Peyer's patch (tissue), 4 donors: ENCODE measurements at regions not wholly inside any gene's neighbourhood (a gene's known extent, or its start where the extent isn't known, plus 50 kb on each side); places are given as distances from the start of the nearest gene placed in this dataset.
A peak's percentile ranks its signal among the peaks of the same experiment; 100 is the strongest.
"Not testable (repeated sequence)": the region's sequence is repeated elsewhere in the genome, so short reads cannot be mapped to it uniquely, and the experiment has no call there.

ENCODE experiments used
- POLR2A ChIP-seq, 2 donors: fragments of 450-650 bp; IDR thresholded peaks; one replicate each; pipeline ENCODE4 v1.5.1; 2017; ENCODE audit warnings: antibody characterized with exemption in 2 of 2, mild to moderate bottlenecking in 2 of 2, moderate library complexity in 2 of 2
- TF ChIP-seq, protein P1 (sequence below), 6 experiments: fragments of 450-650 bp in 4 of 6; fragments of 200-600 bp in 2 of 6; sonication (generic) in 1 of 6; IDR thresholded peaks; one replicate each; pipeline ENCODE4 v1.5.1; 2017 to 2019; ENCODE audit warnings: antibody characterized with exemption in 6 of 6, mild to moderate bottlenecking in 3 of 6, moderate library complexity in 1 of 6

DNA sequence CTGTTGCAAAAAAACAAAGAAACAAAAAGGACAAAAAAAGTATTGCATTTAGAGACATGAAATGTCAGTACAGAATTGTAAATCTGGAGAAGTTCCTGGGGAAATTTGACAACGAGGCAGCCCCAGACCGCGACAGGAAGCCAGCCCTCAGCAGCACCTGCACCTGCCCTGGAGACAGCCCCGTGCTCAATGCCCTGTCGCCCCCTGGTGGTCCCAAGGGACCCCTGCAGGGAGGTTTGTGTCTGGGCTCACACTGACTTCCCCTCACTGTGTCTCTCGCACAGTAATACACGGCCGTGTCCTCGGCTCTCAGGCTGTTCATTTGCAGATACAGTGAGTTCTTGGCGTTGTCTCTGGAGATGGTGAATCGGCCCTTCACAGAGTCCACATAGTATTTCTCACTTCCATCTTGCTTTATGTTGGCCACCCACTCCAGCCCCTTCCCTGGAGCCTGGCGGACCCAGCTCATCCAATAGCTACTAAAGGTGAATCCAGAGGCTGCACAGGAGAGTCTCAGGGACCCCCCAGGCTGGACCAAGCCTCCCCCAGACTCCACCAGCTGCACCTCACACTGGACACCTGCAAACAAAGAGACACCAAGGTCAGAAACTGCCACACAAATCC, 535.6 kb downstream of the TMEM121 start:
- TF ChIP-seq POLR2A (IDR thresholded peaks at IDR 0.05) = not testable (repeated sequence)
- TF ChIP-seq, protein P1, sequence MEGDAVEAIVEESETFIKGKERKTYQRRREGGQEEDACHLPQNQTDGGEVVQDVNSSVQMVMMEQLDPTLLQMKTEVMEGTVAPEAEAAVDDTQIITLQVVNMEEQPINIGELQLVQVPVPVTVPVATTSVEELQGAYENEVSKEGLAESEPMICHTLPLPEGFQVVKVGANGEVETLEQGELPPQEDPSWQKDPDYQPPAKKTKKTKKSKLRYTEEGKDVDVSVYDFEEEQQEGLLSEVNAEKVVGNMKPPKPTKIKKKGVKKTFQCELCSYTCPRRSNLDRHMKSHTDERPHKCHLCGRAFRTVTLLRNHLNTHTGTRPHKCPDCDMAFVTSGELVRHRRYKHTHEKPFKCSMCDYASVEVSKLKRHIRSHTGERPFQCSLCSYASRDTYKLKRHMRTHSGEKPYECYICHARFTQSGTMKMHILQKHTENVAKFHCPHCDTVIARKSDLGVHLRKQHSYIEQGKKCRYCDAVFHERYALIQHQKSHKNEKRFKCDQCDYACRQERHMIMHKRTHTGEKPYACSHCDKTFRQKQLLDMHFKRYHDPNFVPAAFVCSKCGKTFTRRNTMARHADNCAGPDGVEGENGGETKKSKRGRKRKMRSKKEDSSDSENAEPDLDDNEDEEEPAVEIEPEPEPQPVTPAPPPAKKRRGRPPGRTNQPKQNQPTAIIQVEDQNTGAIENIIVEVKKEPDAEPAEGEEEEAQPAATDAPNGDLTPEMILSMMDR (IDR thresholded peaks at IDR 0.05) = peak in 4 of 6 experiments; percentile 24 to 47 (median 30)
